HCT116 (cell line): ENCODE measurements at regions not wholly inside any gene's neighbourhood (a gene's known extent, or its start where the extent isn't known, plus 50 kb on each side); places are given as distances from the start of the nearest gene placed in this dataset.

ENCODE experiments used
- ATAC-seq: fragments of 200-7000 bp; cut with Tn5 transposase; 2 replicates; pipeline ENCODE4 v1.9.1; 2020; ENCODE audit warnings: mild to moderate bottlenecking, moderate library complexity
- BruUV-seq: library from RNA; stranded (reverse); fragments of 400-500 nt; replicated peaks from 2 replicates; lab custom pipeline; 2021; lab: Mats Ljungman, UMichigan
- CTCF ChIA-PET: fragments of 300-600 bp; sonication (Branson Sonifier 250); formaldehyde crosslinking; loops from one replicate; lab custom pipeline; 2021; ENCODE audit warnings: antibody characterized with exemption; lab: Charles Lee
- POLR2A ChIA-PET: fragments of 300-600, 350-600 bp; sonication (Branson Sonifier 250); formaldehyde crosslinking; loops from one replicate; lab custom pipeline; 2021; ENCODE audit warnings: antibody characterized with exemption; lab: Charles Lee
- RAD21 ChIA-PET, 2 experiments: fragments of 300-600 bp; sonication (Branson Sonifier 250); formaldehyde crosslinking; loops; one replicate each; lab custom pipeline; 2023; ENCODE audit warnings: low total read pairs in 2 of 2; ENCODE audit not compliant: uncharacterized antibody in 2 of 2, unreplicated experiment in 2 of 2, low non-redundant PET in 1 of 2; lab: Charles Lee
- DNase-seq: peaks from one replicate; pipeline ENCODE4 v3.0.0-alpha.2; 2010; ENCODE audit warnings: low read depth, low spot score
- H2AFZ ChIP-seq: fragments of 200-600 bp; shearing (Covaris generic), sonication (generic); 2 replicates; pipeline ENCODE4 v1.6.1; 2017; ENCODE audit warnings: low read depth, mixed run types, mixed read lengths, antibody characterized with exemption, low read length; ENCODE audit not compliant: poor library complexity, severe bottlenecking
- H3K27ac ChIP-seq: 2 replicates; pipeline ENCODE4 v1.5.1; 2012; ENCODE audit warnings: low read depth, low read length
- H3K27me3 ChIP-seq: fragments of 200-600 bp; sonication (generic); 2 replicates; pipeline ENCODE4 v1.6.1; 2016; ENCODE audit warnings: mixed run types, low read length, mixed read lengths; ENCODE audit not compliant: insufficient read depth
- H3K36me3 ChIP-seq, 2 experiments: fragments of 200-500 bp in 1 of 2; fragments of 200-600 bp in 1 of 2; sonication (Bioruptor generic) in 1 of 2; sonication (generic) in 1 of 2; 2 replicates each; pipeline versions ENCODE4 v1.5.1 to v1.6.1; 2014 to 2016; ENCODE audit warnings: low read length in 2 of 2, inconsistent platforms in 1 of 2, mixed read lengths in 1 of 2, mixed run types in 1 of 2; ENCODE audit not compliant: insufficient read depth in 2 of 2, control insufficient read depth in 1 of 2
- H3K4me1 ChIP-seq, 2 experiments: fragments of 200-600 bp in 1 of 2; sonication (generic) in 1 of 2; 2 replicates each; pipeline versions ENCODE4 v1.5.1 to v1.6.1; 2012 to 2017; ENCODE audit warnings: low read length in 2 of 2, inconsistent platforms in 1 of 2, mild to moderate bottlenecking in 1 of 2, mixed read lengths in 1 of 2, mixed run types in 1 of 2, moderate library complexity in 1 of 2; ENCODE audit not compliant: insufficient read depth in 2 of 2, control insufficient read depth in 1 of 2
- H3K4me2 ChIP-seq: fragments of 200-600 bp; sonication (generic); 2 replicates; pipeline ENCODE4 v1.6.1; 2017; ENCODE audit warnings: mixed run types, low read length, mixed read lengths
- H3K4me3 ChIP-seq, 2 experiments: fragments of 200-600 bp in 1 of 2; sonication (generic) in 1 of 2; replicated peaks in 1 of 2; 2 replicates each; pipeline ENCODE4 v1.5.1; 2011 to 2016; ENCODE audit warnings: low read length in 2 of 2, control low read depth in 1 of 2, low read depth in 1 of 2, mild to moderate bottlenecking in 1 of 2, mixed read lengths in 1 of 2, mixed run types in 1 of 2
- H3K79me2 ChIP-seq: fragments of 200-600 bp; sonication (generic); 2 replicates; pipeline ENCODE4 v1.6.1; 2017; ENCODE audit warnings: mild to moderate bottlenecking, mixed run types, low read length, moderate library complexity, mixed read lengths; ENCODE audit not compliant: insufficient read depth
- H3K9ac ChIP-seq: fragments of 200-600 bp; sonication (generic); 2 replicates; pipeline ENCODE4 v1.6.1; 2016; ENCODE audit warnings: low read length, mixed read lengths
- H3K9me2 ChIP-seq: fragments of 200-600 bp; sonication (generic), shearing (Covaris generic); 2 replicates; pipeline ENCODE4 v1.6.1; 2017; ENCODE audit warnings: mixed run types, mild to moderate bottlenecking, moderate library complexity; ENCODE audit not compliant: insufficient read depth
- H3K9me3 ChIP-seq, 2 experiments: fragments of 200-500 bp in 1 of 2; fragments of 200-600 bp in 1 of 2; sonication (Bioruptor generic) in 1 of 2; sonication (generic) in 1 of 2; 2 replicates each; pipeline ENCODE4 v1.6.1; 2014 to 2017; ENCODE audit warnings: low read length in 2 of 2, mixed read lengths in 2 of 2, inconsistent platforms in 1 of 2, low read depth in 1 of 2, mild to moderate bottlenecking in 1 of 2, mixed run types in 1 of 2, moderate library complexity in 1 of 2; ENCODE audit not compliant: control insufficient read depth in 1 of 2, insufficient read depth in 1 of 2
- H4K20me1 ChIP-seq: fragments of 200-600 bp; sonication (generic), shearing (Covaris generic); 2 replicates; pipeline ENCODE4 v1.6.1; 2017; ENCODE audit warnings: mixed run types, mild to moderate bottlenecking, moderate library complexity; ENCODE audit not compliant: insufficient read depth
- CBX3 ChIP-seq: IDR thresholded peaks from 2 replicates; pipeline ENCODE4 v1.6.1; 2012; ENCODE audit warnings: low read depth
- CEBPB ChIP-seq: IDR thresholded peaks from 2 replicates; pipeline ENCODE4 v1.6.1; 2012; ENCODE audit warnings: low read depth
- EGR1 ChIP-seq: IDR thresholded peaks from 2 replicates; pipeline ENCODE4 v1.6.1; 2012; ENCODE audit warnings: low read depth
- ELF1 ChIP-seq: IDR thresholded peaks from 2 replicates; pipeline ENCODE4 v1.6.1; 2012; ENCODE audit warnings: low read depth, borderline replicate concordance
- EZH2phosphoT487 ChIP-seq: fragments of 200-600 bp; IDR thresholded peaks from 2 replicates; pipeline ENCODE4 v1.6.1; 2018; ENCODE audit warnings: antibody characterized with exemption, borderline replicate concordance
- FOSL1 ChIP-seq: IDR thresholded peaks from 2 replicates; pipeline ENCODE4 v1.6.1; 2012; ENCODE audit warnings: low read depth
- JUND ChIP-seq: IDR thresholded peaks from 2 replicates; pipeline ENCODE4 v1.6.1; 2012
- POLR2A ChIP-seq: IDR thresholded peaks from 2 replicates; pipeline ENCODE4 v1.7.0; 2011; ENCODE audit warnings: borderline replicate concordance; ENCODE audit not compliant: insufficient read depth, insufficient read length; ENCODE audit errors: extremely low read depth
- POLR2AphosphoS5 ChIP-seq: IDR thresholded peaks from 2 replicates; pipeline ENCODE4 v1.6.1; 2011; ENCODE audit warnings: mild to moderate bottlenecking, low read depth, low read length, moderate library complexity
- SIN3A ChIP-seq: IDR thresholded peaks from 2 replicates; pipeline ENCODE4 v1.6.1; 2012; ENCODE audit warnings: low read depth
- SP1 ChIP-seq: IDR thresholded peaks from 2 replicates; pipeline ENCODE4 v1.6.1; 2012; ENCODE audit warnings: low read depth
- TCF7L2 ChIP-seq: IDR thresholded peaks from 2 replicates; pipeline ENCODE4 v1.7.0; 2011; ENCODE audit warnings: borderline replicate concordance, inconsistent platforms; ENCODE audit not compliant: insufficient read depth, insufficient read length; ENCODE audit errors: extremely low read depth
- YY1 ChIP-seq: IDR thresholded peaks from 2 replicates; pipeline ENCODE4 v1.6.1; 2011; ENCODE audit warnings: low read length, low read depth, moderate library complexity, mild to moderate bottlenecking; ENCODE audit not compliant: insufficient replicate concordance; ENCODE audit errors: extremely low read depth
- ZFX ChIP-seq: fragments of 450-650 bp; IDR thresholded peaks from 2 replicates; pipeline ENCODE4 v1.6.1; 2017
- ZNF274 ChIP-seq: fragments of 200-500 bp; sonication (Bioruptor generic); IDR thresholded peaks from 2 replicates; pipeline ENCODE4 v1.6.1; 2014; ENCODE audit warnings: mild to moderate bottlenecking, low read depth, low read length, inconsistent platforms
- intact Hi-C: fragments of 100-400 bp; cut with micrococcal nuclease; formaldehyde crosslinking; loops from 2 replicates; pipeline ENCODE4 v1.10.0; 2022
- TF ChIP-seq, protein P1 (sequence below), 3 experiments: fragments of 200-600 bp in 1 of 3; sonication (generic) in 1 of 3; IDR thresholded peaks in 2 of 3; conservative IDR thresholded peaks in 1 of 3; 2 replicates each; pipeline ENCODE4 v1.5.1; 2012 to 2017; ENCODE audit warnings: low read depth in 2 of 3, low read length in 2 of 3, antibody characterized with exemption in 1 of 3, borderline replicate concordance in 1 of 3, control low read depth in 1 of 3, mild to moderate bottlenecking in 1 of 3, mixed read lengths in 1 of 3, mixed run types in 1 of 3, moderate library complexity in 1 of 3; ENCODE audit not compliant: insufficient read depth in 1 of 3
- TF ChIP-seq, protein P2 (sequence below): IDR thresholded peaks from 2 replicates; pipeline ENCODE4 v1.6.1; 2012
- TF ChIP-seq, protein P3 (sequence below): IDR thresholded peaks from 2 replicates; pipeline ENCODE4 v1.6.1; 2012; ENCODE audit warnings: low read depth
- TF ChIP-seq, protein P4 (sequence below): IDR thresholded peaks from 2 replicates; pipeline ENCODE4 v1.6.1; 2012
- TF ChIP-seq, protein P5 (sequence below): IDR thresholded peaks from 2 replicates; pipeline ENCODE4 v1.6.1; 2011; ENCODE audit warnings: mild to moderate bottlenecking, low read length, moderate library complexity; ENCODE audit not compliant: insufficient replicate concordance; ENCODE audit errors: extremely low read depth

DNA sequence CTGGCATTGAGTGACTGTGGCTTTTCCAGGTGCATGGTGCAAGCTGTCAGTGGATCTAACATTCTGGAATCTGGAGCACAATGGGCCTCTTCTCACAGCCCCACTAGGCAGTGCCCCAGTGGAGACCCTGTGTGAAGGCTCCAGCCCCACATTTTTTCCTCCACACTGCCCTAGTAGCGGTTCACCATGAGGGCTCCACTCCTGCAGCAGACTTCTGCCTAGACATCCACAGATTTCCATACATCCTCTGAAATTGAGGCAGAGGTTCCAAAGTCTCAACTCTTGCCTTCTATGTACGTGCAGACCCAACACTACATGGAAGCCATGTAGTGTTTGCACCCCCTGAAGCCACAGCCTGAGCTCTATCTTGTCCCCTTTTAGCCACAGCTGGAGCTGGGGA is 118.0 kb upstream of the BMP5 start:
- Histone ChIP-seq H3K9ac (no peak overlapping the region), H3K36me3 (no peaks in the 10 kb centered on the region), H3K9me2 (no peaks in the 10 kb centered on the region), H3K27ac (no peak overlapping the region), H3K79me2 (no peaks in the 10 kb centered on the region), H3K4me3 (no peak overlapping the region), H3K27me3 (no peaks in the 10 kb centered on the region), H3K4me2 (no peak overlapping the region), H3K9me3 (peaks cover 0 to 7% of the 10 kb centered on the region in 2 experiments; a peak in 1 of 4 replicates), H3K4me1 (no peaks in the 10 kb centered on the region), H4K20me1 (no peaks in the 10 kb centered on the region), H2AFZ (no peak overlapping the region)
- DNase-seq: no peak
- no peak for ATAC-seq
- intact Hi-C loops: no loop called here
- BruUV-seq: no TSS peak
- CTCF ChIA-PET: no interaction called here
- RAD21 ChIA-PET: no interaction called here
- TF ChIP-seq EZH2phosphoT487 (no peak), JUND (no peak), CBX3 (no peak), POLR2AphosphoS5 (no peak), SP1 (no peak), ZFX (no peak), ZNF274 (no peak), YY1 (no peak), TCF7L2 (no peak), FOSL1 (no peak), EGR1 (no peak), CEBPB (no peak), ELF1 (no peak), SIN3A (no peak), POLR2A (no peak)
- TF ChIP-seq, protein P1, sequence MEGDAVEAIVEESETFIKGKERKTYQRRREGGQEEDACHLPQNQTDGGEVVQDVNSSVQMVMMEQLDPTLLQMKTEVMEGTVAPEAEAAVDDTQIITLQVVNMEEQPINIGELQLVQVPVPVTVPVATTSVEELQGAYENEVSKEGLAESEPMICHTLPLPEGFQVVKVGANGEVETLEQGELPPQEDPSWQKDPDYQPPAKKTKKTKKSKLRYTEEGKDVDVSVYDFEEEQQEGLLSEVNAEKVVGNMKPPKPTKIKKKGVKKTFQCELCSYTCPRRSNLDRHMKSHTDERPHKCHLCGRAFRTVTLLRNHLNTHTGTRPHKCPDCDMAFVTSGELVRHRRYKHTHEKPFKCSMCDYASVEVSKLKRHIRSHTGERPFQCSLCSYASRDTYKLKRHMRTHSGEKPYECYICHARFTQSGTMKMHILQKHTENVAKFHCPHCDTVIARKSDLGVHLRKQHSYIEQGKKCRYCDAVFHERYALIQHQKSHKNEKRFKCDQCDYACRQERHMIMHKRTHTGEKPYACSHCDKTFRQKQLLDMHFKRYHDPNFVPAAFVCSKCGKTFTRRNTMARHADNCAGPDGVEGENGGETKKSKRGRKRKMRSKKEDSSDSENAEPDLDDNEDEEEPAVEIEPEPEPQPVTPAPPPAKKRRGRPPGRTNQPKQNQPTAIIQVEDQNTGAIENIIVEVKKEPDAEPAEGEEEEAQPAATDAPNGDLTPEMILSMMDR (IDR thresholded peaks at IDR 0.05 in 2 of 3, conservative IDR thresholded peaks at IDR 0.05 in 1 of 3; ENCODE audit: borderline replicate concordance in 1 of 3, insufficient read depth in 1 of 3, low read depth in 2 of 3, low read length in 2 of 3): no peak
- TF ChIP-seq, protein P2, sequence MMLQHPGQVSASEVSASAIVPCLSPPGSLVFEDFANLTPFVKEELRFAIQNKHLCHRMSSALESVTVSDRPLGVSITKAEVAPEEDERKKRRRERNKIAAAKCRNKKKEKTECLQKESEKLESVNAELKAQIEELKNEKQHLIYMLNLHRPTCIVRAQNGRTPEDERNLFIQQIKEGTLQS: no peak
- TF ChIP-seq, protein P3, sequence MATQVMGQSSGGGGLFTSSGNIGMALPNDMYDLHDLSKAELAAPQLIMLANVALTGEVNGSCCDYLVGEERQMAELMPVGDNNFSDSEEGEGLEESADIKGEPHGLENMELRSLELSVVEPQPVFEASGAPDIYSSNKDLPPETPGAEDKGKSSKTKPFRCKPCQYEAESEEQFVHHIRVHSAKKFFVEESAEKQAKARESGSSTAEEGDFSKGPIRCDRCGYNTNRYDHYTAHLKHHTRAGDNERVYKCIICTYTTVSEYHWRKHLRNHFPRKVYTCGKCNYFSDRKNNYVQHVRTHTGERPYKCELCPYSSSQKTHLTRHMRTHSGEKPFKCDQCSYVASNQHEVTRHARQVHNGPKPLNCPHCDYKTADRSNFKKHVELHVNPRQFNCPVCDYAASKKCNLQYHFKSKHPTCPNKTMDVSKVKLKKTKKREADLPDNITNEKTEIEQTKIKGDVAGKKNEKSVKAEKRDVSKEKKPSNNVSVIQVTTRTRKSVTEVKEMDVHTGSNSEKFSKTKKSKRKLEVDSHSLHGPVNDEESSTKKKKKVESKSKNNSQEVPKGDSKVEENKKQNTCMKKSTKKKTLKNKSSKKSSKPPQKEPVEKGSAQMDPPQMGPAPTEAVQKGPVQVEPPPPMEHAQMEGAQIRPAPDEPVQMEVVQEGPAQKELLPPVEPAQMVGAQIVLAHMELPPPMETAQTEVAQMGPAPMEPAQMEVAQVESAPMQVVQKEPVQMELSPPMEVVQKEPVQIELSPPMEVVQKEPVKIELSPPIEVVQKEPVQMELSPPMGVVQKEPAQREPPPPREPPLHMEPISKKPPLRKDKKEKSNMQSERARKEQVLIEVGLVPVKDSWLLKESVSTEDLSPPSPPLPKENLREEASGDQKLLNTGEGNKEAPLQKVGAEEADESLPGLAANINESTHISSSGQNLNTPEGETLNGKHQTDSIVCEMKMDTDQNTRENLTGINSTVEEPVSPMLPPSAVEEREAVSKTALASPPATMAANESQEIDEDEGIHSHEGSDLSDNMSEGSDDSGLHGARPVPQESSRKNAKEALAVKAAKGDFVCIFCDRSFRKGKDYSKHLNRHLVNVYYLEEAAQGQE: no peak
- TF ChIP-seq, protein P4, sequence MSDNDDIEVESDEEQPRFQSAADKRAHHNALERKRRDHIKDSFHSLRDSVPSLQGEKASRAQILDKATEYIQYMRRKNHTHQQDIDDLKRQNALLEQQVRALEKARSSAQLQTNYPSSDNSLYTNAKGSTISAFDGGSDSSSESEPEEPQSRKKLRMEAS: no peak
- TF ChIP-seq, protein P5, sequence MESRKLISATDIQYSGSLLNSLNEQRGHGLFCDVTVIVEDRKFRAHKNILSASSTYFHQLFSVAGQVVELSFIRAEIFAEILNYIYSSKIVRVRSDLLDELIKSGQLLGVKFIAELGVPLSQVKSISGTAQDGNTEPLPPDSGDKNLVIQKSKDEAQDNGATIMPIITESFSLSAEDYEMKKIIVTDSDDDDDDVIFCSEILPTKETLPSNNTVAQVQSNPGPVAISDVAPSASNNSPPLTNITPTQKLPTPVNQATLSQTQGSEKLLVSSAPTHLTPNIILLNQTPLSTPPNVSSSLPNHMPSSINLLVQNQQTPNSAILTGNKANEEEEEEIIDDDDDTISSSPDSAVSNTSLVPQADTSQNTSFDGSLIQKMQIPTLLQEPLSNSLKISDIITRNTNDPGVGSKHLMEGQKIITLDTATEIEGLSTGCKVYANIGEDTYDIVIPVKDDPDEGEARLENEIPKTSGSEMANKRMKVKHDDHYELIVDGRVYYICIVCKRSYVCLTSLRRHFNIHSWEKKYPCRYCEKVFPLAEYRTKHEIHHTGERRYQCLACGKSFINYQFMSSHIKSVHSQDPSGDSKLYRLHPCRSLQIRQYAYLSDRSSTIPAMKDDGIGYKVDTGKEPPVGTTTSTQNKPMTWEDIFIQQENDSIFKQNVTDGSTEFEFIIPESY: no peak
- POLR2A ChIA-PET: no interaction called here
